Osteoblast (primary cell): ENCODE measurements at regions not wholly inside any gene's neighbourhood (a gene's known extent, or its start where the extent isn't known, plus 50 kb on each side); places are given as distances from the start of the nearest gene placed in this dataset.

Source experiments
- DNase-seq: peaks from one replicate; pipeline ENCODE4 v3.0.0; 2011; ENCODE audit warnings: low spot score, mixed read lengths; ENCODE audit not compliant: insufficient read length; ENCODE audit errors: missing footprints
- H2AFZ ChIP-seq: 2 replicates; pipeline ENCODE4 v1.6.0; 2011; ENCODE audit warnings: mild to moderate bottlenecking, low read length
- H3K27ac ChIP-seq: 2 replicates; pipeline ENCODE4 v1.5.1; 2011; ENCODE audit warnings: mild to moderate bottlenecking, low read depth, low read length, moderate library complexity
- H3K27me3 ChIP-seq: 2 replicates; pipeline ENCODE4 v1.6.0; 2012; ENCODE audit warnings: mild to moderate bottlenecking, control low read depth, inconsistent platforms, low read length, moderate library complexity; ENCODE audit not compliant: insufficient read depth
- H3K36me3 ChIP-seq: 2 replicates; pipeline ENCODE4 v1.5.1; 2011; ENCODE audit warnings: mild to moderate bottlenecking, low read length, control low read depth, moderate library complexity; ENCODE audit not compliant: insufficient read depth
- H3K4me1 ChIP-seq: 2 replicates; pipeline ENCODE4 v1.5.1; 2011; ENCODE audit warnings: mild to moderate bottlenecking, low read length, control low read depth, moderate library complexity; ENCODE audit not compliant: insufficient read depth
- H3K4me2 ChIP-seq: 2 replicates; pipeline ENCODE4 v1.6.0; 2011; ENCODE audit warnings: mild to moderate bottlenecking, low read length; ENCODE audit not compliant: insufficient read depth
- H3K4me3 ChIP-seq: fragments of 200-600 bp; sonication (generic); 3 replicates; pipeline ENCODE4 v1.5.1; 2012; ENCODE audit warnings: mild to moderate bottlenecking, low read length, inconsistent platforms; ENCODE audit not compliant: insufficient read depth
- H3K79me2 ChIP-seq: 2 replicates; pipeline ENCODE4 v1.6.0; 2012; ENCODE audit warnings: mild to moderate bottlenecking, low read length, control low read depth, inconsistent platforms; ENCODE audit not compliant: insufficient read depth
- H3K9me3 ChIP-seq: 2 replicates; pipeline ENCODE4 v1.5.1; 2011; ENCODE audit warnings: low read depth, low read length, control low read depth
- H4K20me1 ChIP-seq: 2 replicates; pipeline ENCODE4 v1.6.0; 2012; ENCODE audit warnings: mild to moderate bottlenecking, low read length, control low read depth; ENCODE audit not compliant: insufficient read depth
- TF ChIP-seq, protein P1 (sequence below): IDR thresholded peaks from 2 replicates; pipeline ENCODE4 v1.5.1; 2011; ENCODE audit warnings: mild to moderate bottlenecking, low read depth, low read length, moderate library complexity; ENCODE audit errors: extremely low read depth

DNA sequence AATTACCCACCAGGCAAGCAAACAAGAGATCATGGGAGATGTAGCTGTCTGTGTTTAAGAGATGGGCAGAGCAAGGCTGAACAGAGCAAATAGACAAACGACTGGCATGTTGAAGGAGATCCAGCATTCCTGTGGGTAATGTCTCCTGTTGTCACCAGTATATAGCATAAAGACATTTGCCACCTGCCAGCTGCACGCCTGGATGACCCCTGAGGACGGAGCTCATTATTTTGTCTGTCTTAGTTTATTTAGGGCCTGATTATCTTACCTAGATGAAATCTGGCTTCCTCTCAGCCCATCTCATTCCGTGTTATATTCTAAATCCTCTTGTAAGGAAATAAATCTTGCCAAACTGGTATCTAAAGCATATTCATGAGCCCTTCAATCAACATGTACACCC, 510.3 kb upstream of the LINC00305 start:
- H2AFZ ChIP-seq: no peak overlapping the region
- TF ChIP-seq, protein P1, sequence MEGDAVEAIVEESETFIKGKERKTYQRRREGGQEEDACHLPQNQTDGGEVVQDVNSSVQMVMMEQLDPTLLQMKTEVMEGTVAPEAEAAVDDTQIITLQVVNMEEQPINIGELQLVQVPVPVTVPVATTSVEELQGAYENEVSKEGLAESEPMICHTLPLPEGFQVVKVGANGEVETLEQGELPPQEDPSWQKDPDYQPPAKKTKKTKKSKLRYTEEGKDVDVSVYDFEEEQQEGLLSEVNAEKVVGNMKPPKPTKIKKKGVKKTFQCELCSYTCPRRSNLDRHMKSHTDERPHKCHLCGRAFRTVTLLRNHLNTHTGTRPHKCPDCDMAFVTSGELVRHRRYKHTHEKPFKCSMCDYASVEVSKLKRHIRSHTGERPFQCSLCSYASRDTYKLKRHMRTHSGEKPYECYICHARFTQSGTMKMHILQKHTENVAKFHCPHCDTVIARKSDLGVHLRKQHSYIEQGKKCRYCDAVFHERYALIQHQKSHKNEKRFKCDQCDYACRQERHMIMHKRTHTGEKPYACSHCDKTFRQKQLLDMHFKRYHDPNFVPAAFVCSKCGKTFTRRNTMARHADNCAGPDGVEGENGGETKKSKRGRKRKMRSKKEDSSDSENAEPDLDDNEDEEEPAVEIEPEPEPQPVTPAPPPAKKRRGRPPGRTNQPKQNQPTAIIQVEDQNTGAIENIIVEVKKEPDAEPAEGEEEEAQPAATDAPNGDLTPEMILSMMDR: no peak
- no peaks in the 10 kb centered on the region for H4K20me1 ChIP-seq
- DNase-seq: no peak
- no peaks in the 10 kb centered on the region for H3K79me2 ChIP-seq
- H3K36me3 ChIP-seq: no peaks in the 10 kb centered on the region
- H3K27me3 ChIP-seq: no peaks in the 10 kb centered on the region
- H3K9me3 ChIP-seq: peaks cover 3% of the 10 kb centered on the region
- no peaks in the 10 kb centered on the region for H3K4me1 ChIP-seq
- no peak overlapping the region for H3K4me3 ChIP-seq
- no peak overlapping the region for H3K4me2 ChIP-seq
- H3K27ac ChIP-seq: no peak overlapping the region

DNA sequence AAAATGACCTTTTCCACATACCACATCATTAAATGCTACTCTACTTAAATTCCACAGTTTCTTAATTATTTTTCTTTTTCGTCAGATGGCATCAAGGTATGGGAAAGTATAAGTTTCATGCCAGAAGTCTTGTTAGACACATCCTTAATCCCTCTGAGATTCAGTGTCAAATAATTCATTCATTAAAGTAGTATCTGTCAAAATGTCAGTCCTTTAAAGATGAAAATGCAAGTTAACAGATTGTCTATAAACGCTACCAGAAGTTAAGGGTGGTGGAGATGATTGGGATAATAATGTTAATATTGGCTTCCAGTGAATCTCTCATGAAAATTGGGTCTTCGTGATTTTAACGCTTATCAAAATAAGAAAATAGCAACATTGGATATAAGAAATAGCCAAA, 504.2 kb upstream of the LINC00305 start:
- Histone ChIP-seq H3K36me3 (no peaks in the 10 kb centered on the region), H3K4me2 (no peak overlapping the region), H2AFZ (no peak overlapping the region), H4K20me1 (no peaks in the 10 kb centered on the region), H3K27ac (no peak overlapping the region), H3K9me3 (peaks cover 5% of the 10 kb centered on the region), H3K4me3 (no peak overlapping the region), H3K27me3 (no peaks in the 10 kb centered on the region), H3K4me1 (no peaks in the 10 kb centered on the region), H3K79me2 (no peaks in the 10 kb centered on the region)
- no peak for DNase-seq
- TF ChIP-seq, protein P1: no peak

DNA sequence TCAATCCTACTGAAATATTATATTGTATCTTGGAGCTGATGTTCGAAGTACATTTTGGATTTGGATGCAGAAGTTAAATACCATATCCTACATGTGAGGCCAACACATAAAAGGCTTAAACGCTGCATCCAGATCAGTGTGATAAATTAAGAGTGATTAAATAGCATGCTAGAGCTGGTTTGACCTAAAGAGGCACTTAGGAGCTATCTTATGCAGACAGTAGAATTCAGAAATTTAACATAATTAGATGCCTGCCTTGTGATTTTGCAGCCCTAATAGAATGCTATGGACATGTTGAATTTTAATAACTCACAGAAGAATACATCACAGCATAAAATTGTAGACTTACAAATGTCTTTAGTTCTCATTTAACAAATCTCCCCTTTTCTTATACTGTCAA, 501.2 kb upstream of the LINC00305 start:
- TF ChIP-seq, protein P1: no peak

DNA sequence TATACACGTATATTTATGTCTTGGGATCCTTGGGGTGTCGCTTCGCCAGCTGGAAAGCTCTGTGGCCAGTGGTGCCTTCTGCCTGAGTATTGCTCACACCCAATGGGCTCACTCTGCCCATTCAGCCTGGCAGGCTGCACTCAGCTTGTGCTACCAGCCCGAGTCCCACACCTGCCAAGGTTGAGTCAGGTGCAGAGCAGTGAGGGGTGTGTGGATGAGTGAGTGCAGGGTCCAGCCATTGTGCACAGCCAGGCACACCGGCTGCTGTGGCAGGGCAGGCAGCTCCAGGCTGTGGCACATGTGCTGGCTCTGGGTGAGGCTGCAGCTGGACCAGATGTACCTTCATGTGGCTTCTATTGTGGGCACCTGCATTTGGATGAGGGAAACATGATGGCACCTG, 496.9 kb upstream of the LINC00305 start:
- H3K9me3 ChIP-seq: peaks cover 2% of the 10 kb centered on the region

More for the DNA sequence above, 501.2 kb upstream of the LINC00305 start:
- no peaks in the 10 kb centered on the region for H4K20me1 ChIP-seq
- H3K9me3 ChIP-seq: peaks cover 5% of the 10 kb centered on the region
- no peaks in the 10 kb centered on the region for H3K27me3 ChIP-seq
- H3K4me3 ChIP-seq: no peak overlapping the region
- no peaks in the 10 kb centered on the region for H3K4me1 ChIP-seq
- no peak overlapping the region for H2AFZ ChIP-seq
- H3K79me2 ChIP-seq: no peaks in the 10 kb centered on the region
- no peak overlapping the region for H3K4me2 ChIP-seq
- no peak overlapping the region for H3K27ac ChIP-seq
- no peak for DNase-seq
- H3K36me3 ChIP-seq: no peaks in the 10 kb centered on the region

More for the DNA sequence above, 496.9 kb upstream of the LINC00305 start:
- H3K36me3 ChIP-seq: no peaks in the 10 kb centered on the region
- no peaks in the 10 kb centered on the region for H4K20me1 ChIP-seq
- no peaks in the 10 kb centered on the region for H3K27me3 ChIP-seq
- DNase-seq: no peak
- TF ChIP-seq, protein P1: no peak
- no peak overlapping the region for H2AFZ ChIP-seq
- no peak overlapping the region for H3K4me3 ChIP-seq
- H3K4me2 ChIP-seq: no peak overlapping the region
- no peaks in the 10 kb centered on the region for H3K4me1 ChIP-seq
- H3K79me2 ChIP-seq: no peaks in the 10 kb centered on the region
- no peak overlapping the region for H3K27ac ChIP-seq
